GM12891 (cell line): ENCODE measurements at regions not wholly inside any gene's neighbourhood (a gene's known extent, or its start where the extent isn't known, plus 50 kb on each side); places are given as distances from the start of the nearest gene placed in this dataset.

ENCODE experiments used
- POLR2A ChIP-seq: IDR thresholded peaks from 2 replicates; pipeline ENCODE4 v1.6.1; 2011; ENCODE audit warnings: low read depth, low read length, control low read depth
- SPI1 ChIP-seq: IDR thresholded peaks from 2 replicates; pipeline ENCODE4 v1.6.1; 2011; ENCODE audit warnings: low read depth, low read length, control low read depth

- no peak for TF ChIP-seq POLR2A
- no peak for TF ChIP-seq SPI1
These were observed 53.1 kb upstream of the TRIM67 start for GRCh38 chr1:231108516-231109302.
